ENCODE measurements at regions not wholly inside any gene's neighbourhood (a gene's known extent, or its start where the extent isn't known, plus 50 kb on each side); places are given as distances from the start of the nearest gene placed in this dataset.
"Not testable (repeated sequence)": the region's sequence is repeated elsewhere in the genome, so short reads cannot be mapped to it uniquely, and the experiment has no call there.

DNA sequence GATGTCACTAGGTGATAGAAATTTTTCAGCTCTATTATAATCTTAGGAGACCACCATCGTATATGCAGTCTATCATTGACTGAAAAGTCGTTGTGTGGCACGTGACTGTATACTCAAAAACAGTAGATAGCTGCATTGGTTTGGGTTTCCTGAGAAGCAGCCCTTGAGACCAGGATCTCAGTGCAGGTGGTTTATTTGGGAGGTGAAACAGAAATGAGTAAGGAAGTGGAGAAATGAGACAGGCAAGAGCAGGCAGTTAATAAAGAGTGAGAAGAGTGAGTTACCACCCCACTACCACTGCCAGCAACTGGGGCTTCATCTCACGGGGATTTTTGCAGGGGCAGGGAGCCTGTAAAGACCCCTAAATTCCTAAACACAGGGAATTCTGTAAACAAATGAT, 221.0 kb downstream of the SHQ1 start:
- DNase-seq: no peak

DNA sequence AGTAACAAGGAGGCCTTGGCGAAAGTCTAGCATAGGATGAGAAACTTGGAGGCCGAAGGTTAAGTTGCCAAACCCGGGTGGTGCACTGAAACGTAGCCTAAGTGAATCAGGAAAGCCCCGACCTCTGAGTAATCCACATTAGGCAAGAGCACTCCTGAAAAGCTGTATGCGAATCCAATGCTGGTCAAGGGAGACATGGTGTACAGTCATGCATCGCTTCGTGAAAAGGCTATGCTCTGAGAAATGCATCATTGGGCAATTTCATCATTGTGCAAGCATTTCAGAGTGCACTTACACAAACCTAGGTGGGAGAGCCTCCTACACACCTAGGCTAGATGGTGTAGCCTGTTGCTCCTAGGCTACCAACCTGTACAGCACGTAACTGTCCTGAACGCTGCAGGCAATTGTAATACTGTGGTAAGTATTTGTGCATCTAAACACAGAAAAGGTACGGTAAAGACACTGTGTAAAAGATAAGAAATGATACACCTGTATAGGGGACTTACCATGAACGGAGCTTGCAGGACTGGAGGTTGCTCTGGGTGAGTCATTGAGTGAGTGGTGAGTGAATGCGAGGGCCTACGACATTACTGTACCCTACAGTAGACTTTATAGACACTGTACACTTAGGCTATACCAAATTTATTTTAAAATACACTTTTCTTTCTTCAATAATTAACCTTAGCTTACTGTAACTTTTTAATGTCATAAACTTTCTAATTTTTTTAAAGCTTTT, 222.5 kb downstream of the SHQ1 start:
- H3K27me3 ChIP-seq (ENCODE audit: control insufficient read depth, insufficient read depth, low read length): no peaks in the 10 kb centered on the region
- H3K36me3 ChIP-seq (replicated peaks; ENCODE audit: control insufficient read depth, insufficient read depth, low read length): no peaks in the 10 kb centered on the region
- DNase-seq: no peak
- H3K4me3 ChIP-seq (ENCODE audit: insufficient read depth, low read depth, low read length): no peak overlapping the region

More for the DNA sequence above, 221.0 kb downstream of the SHQ1 start:
- H3K27me3 ChIP-seq (ENCODE audit: control insufficient read depth, insufficient read depth, low read length): no peaks in the 10 kb centered on the region
- H3K4me3 ChIP-seq (ENCODE audit: insufficient read depth, low read depth, low read length): no peak overlapping the region
- no peaks in the 10 kb centered on the region for H3K36me3 ChIP-seq (replicated peaks; ENCODE audit: control insufficient read depth, insufficient read depth, low read length)

DNA sequence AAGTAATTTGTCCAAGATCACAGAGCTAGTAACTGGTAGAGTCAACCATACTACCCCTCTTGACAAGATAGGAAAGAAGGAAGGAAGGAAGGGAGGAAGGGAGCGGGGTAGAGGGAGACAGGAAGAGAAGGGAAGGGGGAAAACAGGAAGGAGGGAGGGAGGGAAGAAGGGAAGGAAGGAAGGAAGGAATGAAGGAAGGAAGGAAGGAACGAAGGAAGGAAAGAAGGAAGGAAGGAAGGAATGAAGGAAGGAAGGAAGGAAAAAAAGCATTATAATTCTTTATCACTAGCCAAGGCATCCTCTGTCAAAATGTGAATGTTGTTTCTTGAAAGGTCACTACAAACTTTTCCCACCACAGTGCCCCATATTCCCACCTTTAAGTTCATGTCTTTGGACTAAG, 223.6 kb downstream of the SHQ1 start:
- H3K4me3 ChIP-seq (ENCODE audit: insufficient read depth, low read depth, low read length): no peak overlapping the region
- no peaks in the 10 kb centered on the region for H3K36me3 ChIP-seq (replicated peaks; ENCODE audit: control insufficient read depth, insufficient read depth, low read length)
- H3K27me3 ChIP-seq (ENCODE audit: control insufficient read depth, insufficient read depth, low read length): no peaks in the 10 kb centered on the region
- DNase-seq: no peak

DNA sequence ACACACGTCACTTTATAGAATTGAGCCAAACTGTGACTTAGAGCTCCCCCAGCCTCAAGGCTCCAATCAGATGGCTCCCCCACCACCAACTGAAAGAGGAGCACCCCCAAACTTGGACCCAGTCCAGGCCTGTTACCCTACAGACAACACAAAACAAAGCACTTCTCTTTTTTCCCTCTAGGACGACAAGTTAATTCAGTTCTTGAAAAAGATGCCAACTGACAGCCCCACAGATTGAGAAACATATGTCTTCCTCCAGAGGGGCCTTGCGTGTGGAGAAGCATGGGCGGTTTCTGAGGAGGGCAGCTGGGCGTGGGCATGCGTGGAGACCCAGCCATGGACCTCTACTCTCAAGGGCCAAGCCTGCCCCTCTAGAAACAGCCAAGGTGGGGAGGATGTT, 229.5 kb downstream of the SHQ1 start:
- DNase-seq: no peak
- H3K4me3 ChIP-seq (ENCODE audit: insufficient read depth, low read depth, low read length): no peak overlapping the region
- H3K27me3 ChIP-seq (ENCODE audit: control insufficient read depth, insufficient read depth, low read length): no peaks in the 10 kb centered on the region
- no peaks in the 10 kb centered on the region for H3K36me3 ChIP-seq (replicated peaks; ENCODE audit: control insufficient read depth, insufficient read depth, low read length)

DNA sequence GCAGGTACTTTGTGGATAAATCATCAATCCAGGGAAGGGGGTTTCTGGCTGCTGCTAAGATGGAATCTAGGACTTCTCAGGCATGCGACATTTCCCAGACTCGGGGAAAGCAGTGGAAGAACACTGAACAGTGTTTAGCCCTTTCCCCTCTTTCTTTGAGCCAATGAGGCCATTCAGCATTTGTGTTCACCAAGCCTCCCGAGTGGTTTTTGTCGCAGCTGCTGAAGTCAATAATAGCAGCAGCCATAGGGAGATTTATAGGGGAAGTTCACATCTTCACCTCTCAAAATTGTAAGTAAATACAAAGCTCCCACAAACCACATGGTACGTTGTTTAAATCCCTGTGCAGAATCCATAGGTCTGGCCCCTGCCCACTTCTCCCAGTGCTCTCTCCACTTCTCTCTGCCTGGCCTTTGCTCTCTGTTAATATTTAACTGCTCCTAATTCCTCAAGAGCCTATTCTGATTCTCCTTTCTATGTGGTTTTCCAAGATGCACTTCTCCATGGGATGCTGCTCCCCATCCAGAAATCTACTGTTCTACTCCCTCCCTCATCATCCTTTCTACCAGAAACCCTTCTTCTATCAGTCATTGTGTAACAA, 230.7 kb downstream of the SHQ1 start:
- Histone ChIP-seq H3K27me3 (ENCODE audit: control insufficient read depth, insufficient read depth, low read length) (no peaks in the 10 kb centered on the region), H3K4me3 (ENCODE audit: insufficient read depth, low read depth, low read length) (no peak overlapping the region), H3K36me3 (replicated peaks; ENCODE audit: control insufficient read depth, insufficient read depth, low read length) (no peaks in the 10 kb centered on the region)
- DNase-seq: no peak

DNA sequence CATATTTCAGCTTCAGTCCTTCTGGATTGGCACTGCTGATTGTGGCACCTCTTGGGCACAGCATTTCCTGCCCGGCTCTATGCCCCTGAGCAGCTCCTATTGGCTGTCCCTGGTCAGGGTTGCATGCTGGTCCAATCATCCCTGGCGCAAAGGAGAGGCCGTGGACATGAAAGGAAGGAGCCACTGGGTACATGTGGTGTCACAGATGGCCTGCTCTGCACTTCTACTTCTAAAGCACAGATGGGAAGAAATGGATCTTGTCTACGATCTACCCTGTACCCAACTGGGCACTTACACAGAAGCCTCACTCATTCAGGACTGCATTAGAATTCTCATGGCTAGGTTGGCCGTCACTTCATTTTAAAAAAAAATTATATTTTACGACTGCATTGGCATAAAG, 232.5 kb downstream of the SHQ1 start:
- no peaks in the 10 kb centered on the region for H3K27me3 ChIP-seq (ENCODE audit: control insufficient read depth, insufficient read depth, low read length)
- H3K36me3 ChIP-seq (replicated peaks; ENCODE audit: control insufficient read depth, insufficient read depth, low read length): no peaks in the 10 kb centered on the region
- no peak overlapping the region for H3K4me3 ChIP-seq (ENCODE audit: insufficient read depth, low read depth, low read length)
- no peak for DNase-seq

DNA sequence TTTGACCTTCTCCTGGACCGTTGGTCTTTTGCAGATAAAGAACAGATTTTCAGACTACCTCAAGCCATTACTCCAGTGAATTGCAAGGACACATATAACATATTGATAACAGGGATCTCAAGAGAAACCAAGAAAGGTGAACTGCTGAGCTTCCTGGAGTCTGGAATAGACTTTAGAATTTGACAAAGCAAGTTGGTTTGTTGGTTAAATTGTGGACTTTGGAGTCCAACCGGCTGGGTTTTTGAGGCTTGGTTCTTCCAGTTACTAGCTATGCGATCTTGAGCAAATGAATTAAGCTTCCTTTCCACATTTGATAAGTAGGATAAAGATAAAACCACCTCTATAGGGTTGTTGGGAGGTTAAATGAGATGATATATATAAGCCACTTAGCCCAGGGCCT, 233.1 kb downstream of the SHQ1 start:
- Histone ChIP-seq H3K27me3 (ENCODE audit: control insufficient read depth, insufficient read depth, low read length) (no peaks in the 10 kb centered on the region), H3K4me3 (ENCODE audit: insufficient read depth, low read depth, low read length) (no peak overlapping the region), H3K36me3 (replicated peaks; ENCODE audit: control insufficient read depth, insufficient read depth, low read length) (no peaks in the 10 kb centered on the region)
- no peak for DNase-seq

DNA sequence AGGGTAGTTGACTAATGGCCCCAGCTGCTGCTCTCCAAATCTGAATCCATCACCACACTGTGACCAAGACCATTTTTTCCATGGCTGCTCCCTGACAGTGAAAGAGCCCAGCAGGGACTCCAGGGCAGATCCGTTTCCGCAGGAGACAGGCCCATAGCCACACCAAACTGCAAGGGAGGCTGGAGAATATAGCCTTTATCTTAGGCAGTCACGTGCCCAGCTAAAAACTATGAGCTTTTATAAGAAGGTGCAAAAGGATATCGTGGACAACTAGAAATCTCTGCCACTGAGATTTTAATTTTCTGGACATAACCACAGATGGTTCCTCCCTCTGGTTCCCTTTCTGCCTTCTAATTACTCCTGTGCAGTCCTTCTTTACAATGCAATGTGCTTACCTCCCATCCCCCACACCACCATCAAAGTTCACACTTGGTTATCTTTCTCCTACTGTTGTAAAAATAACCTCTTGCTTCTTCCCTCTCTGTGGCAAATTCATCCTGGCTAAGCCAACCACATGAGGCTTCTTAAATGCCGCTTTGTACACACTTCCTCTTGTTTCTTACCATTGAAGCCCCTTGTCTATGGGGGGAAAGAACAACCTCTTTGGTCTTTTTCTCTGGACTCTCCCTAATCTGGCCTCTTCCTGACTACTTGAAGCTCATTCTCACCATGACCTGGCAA, 233.7 kb downstream of the SHQ1 start:
- DNase-seq: no peak
- Histone ChIP-seq H3K4me3 (ENCODE audit: insufficient read depth, low read depth, low read length) (no peak overlapping the region), H3K27me3 (ENCODE audit: control insufficient read depth, insufficient read depth, low read length) (no peaks in the 10 kb centered on the region)

DNA sequence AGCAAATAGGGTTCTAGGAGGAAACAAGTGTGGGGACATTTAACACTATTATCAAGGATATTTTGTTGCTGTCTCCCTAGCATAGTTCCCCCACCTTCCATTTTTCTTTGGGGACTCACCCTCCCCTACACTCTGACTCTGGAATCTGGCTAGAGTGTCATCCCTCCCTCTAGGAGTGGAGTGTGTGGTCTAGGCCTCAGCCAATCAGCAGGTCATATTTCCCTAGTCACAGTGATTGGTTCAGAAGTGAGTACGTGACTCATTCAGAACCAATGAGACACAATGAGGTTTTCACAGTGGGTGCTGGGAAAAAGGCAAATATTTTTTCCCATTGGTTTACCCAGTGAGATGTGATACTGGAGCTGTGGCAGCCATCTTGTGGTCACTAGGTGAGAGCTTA, 234.4 kb downstream of the SHQ1 start:
- DNase-seq: no peak
- H3K36me3 ChIP-seq (replicated peaks; ENCODE audit: control insufficient read depth, insufficient read depth, low read length): no peaks in the 10 kb centered on the region
- no peaks in the 10 kb centered on the region for H3K27me3 ChIP-seq (ENCODE audit: control insufficient read depth, insufficient read depth, low read length)
- H3K4me3 ChIP-seq (ENCODE audit: insufficient read depth, low read depth, low read length): no peak overlapping the region

More for the DNA sequence above, 233.7 kb downstream of the SHQ1 start:
- no peaks in the 10 kb centered on the region for H3K36me3 ChIP-seq (replicated peaks; ENCODE audit: control insufficient read depth, insufficient read depth, low read length)

DNA sequence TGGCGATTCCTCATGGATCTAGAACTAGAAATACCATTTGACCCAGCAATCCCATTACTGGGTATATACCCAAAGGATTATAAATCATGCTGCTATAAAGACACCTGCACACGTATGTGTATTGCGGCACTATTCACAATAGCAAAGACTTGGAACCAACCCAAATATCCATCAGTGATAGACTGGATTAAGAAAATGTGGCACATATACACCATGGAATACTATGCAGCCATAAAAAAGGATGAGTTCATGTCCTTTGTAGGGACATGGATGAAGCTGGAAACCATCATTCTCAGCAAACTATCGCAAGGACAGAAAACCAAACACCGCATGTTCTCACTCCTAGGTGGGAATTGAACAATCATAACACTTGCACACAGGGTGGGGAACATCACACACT, 239.1 kb downstream of the SHQ1 start:
- DNase-seq; H3K27me3 ChIP-seq (ENCODE audit: control insufficient read depth, insufficient read depth, low read length); H3K4me3 ChIP-seq (ENCODE audit: insufficient read depth, low read depth, low read length); H3K36me3 ChIP-seq (replicated peaks; ENCODE audit: control insufficient read depth, insufficient read depth, low read length): not testable (repeated sequence)

DNA sequence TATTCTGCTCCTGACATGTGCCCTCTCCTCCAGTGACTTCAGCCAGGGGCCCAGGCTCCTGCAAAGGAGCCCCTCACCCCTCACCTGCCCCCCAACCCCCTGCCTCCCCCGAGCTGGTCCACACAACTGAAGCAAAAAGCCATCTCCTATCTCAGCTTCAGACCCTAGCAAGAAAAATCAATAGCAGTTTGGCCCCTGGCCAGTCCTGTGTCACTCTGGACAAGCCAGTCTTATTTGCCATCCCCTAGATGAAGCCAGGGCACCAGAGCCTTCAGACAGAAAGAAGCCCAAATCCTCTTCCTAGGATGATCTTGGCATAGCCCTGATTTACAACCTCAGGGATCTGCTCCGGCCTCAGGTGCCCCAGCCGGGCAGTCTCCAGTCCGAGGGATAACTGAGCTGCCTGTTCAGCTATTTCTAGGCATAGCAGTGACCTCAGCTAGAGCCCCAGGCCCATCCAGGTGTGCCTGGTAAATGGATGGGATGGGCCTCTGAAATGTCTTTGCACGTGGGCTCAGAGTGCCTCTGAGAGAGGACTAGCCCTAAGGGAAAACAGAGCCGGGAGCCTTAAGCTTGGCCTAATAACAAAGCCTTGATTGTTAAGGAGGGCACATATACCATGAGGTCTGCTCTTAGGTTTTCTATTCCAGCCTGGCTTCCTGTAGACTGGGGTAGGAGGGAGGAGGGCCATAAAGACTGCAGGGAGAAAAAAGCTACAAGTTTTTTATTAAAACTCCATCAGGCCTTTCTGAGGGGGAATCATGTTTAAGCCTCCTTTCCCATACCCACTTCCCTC, 242.0 kb downstream of the SHQ1 start:
- Histone ChIP-seq H3K4me3 (ENCODE audit: insufficient read depth, low read depth, low read length) (no peak overlapping the region), H3K27me3 (ENCODE audit: control insufficient read depth, insufficient read depth, low read length) (peaks cover 3% of the 10 kb centered on the region; the same call in 1 of the 2 replicates), H3K36me3 (replicated peaks; ENCODE audit: control insufficient read depth, insufficient read depth, low read length) (no peaks in the 10 kb centered on the region)
- no peak for DNase-seq

DNA sequence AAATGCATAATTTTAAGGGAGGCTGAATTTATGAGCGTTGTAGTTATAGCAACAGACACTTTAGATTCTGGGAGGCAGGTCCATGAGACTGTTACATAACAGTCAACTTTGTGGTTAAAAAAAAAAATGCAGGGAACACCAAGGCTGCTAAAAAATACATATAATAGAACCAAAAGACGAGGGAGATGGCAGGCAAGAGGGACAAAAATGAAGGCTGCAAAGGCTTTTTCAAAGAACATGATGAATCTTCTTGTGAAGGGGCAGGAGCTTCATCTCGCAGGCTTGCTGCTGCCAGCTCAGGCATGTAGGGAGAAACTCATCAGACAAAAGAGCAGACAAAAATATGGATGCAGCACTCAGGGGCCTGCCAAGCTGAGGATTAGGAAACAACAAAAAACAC, 243.9 kb downstream of the SHQ1 start:
- H3K4me3 ChIP-seq (ENCODE audit: insufficient read depth, low read depth, low read length): no peak overlapping the region

DNA sequence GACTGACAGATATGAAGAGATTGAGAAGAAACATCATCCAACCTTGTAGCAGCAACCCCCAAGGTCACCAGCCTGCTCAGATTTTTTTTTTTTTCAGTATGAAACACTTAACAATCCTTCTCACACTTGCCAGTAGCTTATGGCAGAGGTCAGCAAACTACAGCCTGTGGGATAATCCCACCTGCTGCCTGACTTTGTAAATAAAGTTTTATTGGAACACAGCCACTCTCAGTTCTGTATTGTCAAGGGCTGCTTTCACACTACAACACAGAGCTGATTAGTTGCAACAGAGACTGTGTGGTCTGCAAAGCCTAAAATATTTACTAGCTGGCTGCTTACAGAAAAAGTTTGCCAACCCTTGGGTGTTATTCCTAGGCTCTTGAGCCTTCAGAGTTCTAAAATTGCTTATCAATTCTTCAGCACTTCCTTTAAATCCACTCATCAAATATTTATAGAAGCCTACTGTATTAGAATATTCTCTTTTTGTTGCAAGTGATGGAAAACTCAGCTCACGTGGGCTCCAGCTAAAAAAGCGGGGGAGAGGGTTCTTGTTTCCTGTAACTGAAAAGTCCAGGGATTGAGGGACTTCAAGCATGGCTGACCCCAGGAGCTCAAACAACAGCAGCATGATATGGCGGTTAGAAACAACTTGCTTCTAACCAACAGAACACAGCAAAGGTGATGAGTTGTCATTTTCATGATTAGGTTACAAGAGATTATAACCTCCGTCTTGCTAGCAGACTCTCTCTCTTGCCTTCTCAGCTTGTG, 246.1 kb downstream of the SHQ1 start:
- DNase-seq: no peak
- Histone ChIP-seq H3K4me3 (ENCODE audit: insufficient read depth, low read depth, low read length) (no peak overlapping the region), H3K36me3 (replicated peaks; ENCODE audit: control insufficient read depth, insufficient read depth, low read length) (no peaks in the 10 kb centered on the region), H3K27me3 (ENCODE audit: control insufficient read depth, insufficient read depth, low read length) (peaks cover 3% of the 10 kb centered on the region; the same call in 1 of the 2 replicates)

More for the DNA sequence above, 243.9 kb downstream of the SHQ1 start:
- Histone ChIP-seq H3K36me3 (replicated peaks; ENCODE audit: control insufficient read depth, insufficient read depth, low read length) (no peaks in the 10 kb centered on the region), H3K27me3 (ENCODE audit: control insufficient read depth, insufficient read depth, low read length) (peaks cover 3% of the 10 kb centered on the region; the same call in 1 of the 2 replicates)
- no peak for DNase-seq

DNA sequence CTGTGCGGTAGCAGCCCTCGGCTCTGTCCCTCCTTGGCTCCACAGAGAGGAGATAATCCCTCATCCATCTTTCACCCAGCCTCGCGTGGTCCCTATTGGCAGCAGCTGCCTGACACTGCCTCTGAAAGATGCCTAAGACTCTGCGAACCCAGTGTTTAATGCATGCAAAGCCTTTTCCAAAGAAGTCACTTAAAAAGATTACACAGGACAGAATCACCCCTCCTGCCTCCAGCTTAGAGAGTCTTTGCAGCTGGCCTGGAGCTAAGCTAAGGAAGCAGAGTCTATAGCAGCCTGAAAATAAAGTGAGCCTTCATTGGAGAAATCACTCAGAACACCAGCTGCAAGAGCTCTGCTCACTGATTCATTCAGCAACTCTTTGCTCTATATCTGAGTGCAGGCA, 247.2 kb downstream of the SHQ1 start:
- Histone ChIP-seq H3K4me3 (ENCODE audit: insufficient read depth, low read depth, low read length) (no peak overlapping the region), H3K36me3 (replicated peaks; ENCODE audit: control insufficient read depth, insufficient read depth, low read length) (no peaks in the 10 kb centered on the region), H3K27me3 (ENCODE audit: control insufficient read depth, insufficient read depth, low read length) (peaks cover 3% of the 10 kb centered on the region; the same call in 1 of the 2 replicates)
- DNase-seq: no peak

Data from H7 (cell line).